ENCODE measurements at regions not wholly inside any gene's neighbourhood (a gene's known extent, or its start where the extent isn't known, plus 50 kb on each side); places are given as distances from the start of the nearest gene placed in this dataset.
"Not testable (repeated sequence)": the region's sequence is repeated elsewhere in the genome, so short reads cannot be mapped to it uniquely, and the experiment has no call there.

DNA sequence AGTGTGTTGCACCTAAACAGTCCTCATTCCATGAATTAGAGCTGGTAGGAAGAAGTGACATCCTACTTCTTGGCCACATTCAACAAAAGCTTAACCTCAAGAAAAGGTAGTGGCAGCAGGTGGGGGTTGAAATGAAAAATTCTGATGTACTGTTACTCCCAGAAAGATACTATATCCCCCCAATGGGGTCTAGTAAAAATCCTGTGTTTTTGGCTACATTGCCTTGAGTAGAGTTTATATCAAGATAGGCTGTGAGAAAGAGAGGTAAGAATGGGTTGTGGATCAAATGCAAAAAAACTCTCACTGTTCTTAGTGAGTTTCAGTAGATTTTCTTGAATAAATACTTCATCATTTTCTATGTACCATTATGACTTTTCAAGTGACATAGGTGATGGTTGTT lies 407.3 kb downstream of the KCNJ18 start:
- H3K36me3 ChIP-seq, H3K9me3 ChIP-seq: not testable (repeated sequence)

DNA sequence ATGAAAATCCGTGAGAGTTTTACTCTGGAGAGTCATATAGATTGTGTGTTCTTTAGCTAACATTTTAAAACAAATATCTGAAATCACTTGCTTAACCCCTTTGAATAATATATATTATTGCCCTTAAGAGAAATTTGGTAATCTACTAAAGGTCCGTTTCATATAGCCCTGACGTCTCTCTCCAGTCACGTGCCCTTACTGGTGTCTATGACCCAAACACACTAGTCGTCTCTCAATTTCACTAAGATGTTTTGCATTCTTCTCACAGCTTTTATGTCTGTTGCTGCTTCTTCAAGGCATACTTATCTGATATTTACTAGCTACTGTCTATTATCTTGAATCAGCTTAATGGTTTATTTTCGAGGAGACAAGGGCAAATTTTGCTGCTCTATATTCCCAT lies 409.9 kb downstream of the KCNJ18 start:
- Histone ChIP-seq H3K9me3 (no peaks in the 10 kb centered on the region), H3K4me3 (no peak overlapping the region), H3K4me1 (no peaks in the 10 kb centered on the region), H3K27ac (no peak overlapping the region), H3K36me3 (no peaks in the 10 kb centered on the region), H3K27me3 (no peaks in the 10 kb centered on the region)
- intact Hi-C loops (cut with DNase I): no loop called here
- no peak for DNase-seq
- TF ChIP-seq, protein P1, sequence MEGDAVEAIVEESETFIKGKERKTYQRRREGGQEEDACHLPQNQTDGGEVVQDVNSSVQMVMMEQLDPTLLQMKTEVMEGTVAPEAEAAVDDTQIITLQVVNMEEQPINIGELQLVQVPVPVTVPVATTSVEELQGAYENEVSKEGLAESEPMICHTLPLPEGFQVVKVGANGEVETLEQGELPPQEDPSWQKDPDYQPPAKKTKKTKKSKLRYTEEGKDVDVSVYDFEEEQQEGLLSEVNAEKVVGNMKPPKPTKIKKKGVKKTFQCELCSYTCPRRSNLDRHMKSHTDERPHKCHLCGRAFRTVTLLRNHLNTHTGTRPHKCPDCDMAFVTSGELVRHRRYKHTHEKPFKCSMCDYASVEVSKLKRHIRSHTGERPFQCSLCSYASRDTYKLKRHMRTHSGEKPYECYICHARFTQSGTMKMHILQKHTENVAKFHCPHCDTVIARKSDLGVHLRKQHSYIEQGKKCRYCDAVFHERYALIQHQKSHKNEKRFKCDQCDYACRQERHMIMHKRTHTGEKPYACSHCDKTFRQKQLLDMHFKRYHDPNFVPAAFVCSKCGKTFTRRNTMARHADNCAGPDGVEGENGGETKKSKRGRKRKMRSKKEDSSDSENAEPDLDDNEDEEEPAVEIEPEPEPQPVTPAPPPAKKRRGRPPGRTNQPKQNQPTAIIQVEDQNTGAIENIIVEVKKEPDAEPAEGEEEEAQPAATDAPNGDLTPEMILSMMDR (IDR thresholded peaks at IDR 0.05): no peak
- TF ChIP-seq POLR2A (IDR thresholded peaks at IDR 0.05): no peak
- WGBS, 2 donors: 62 to 74% methylated on average over 6 of the region's 6 CpGs

More for the DNA sequence above, 407.3 kb downstream of the KCNJ18 start:
- H3K27me3 ChIP-seq; DNase-seq; H3K4me1 ChIP-seq; H3K27ac ChIP-seq; intact Hi-C loops (cut with DNase I); H3K4me3 ChIP-seq: not testable (repeated sequence)

DNA sequence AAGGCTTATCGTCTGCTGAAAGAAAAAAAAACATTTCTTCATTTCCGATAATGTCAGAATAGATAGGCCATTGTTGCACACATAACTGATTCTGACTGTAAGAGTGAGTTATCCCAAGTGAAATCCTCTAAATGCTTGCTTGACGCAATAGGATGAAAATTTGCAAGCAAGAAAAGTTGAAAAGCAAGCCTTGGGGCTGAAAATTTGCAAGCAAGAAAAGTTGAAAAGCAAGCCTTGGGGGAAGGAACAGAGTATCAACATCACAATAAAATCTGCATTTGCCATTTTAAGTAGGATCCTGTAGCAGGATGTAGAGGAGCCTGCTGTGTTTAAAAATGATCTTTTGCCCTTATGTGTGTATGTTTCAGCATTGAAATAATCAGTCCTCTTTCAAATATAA lies 424.4 kb downstream of the KCNJ18 start:
- H3K27me3 ChIP-seq; DNase-seq; H3K4me3 ChIP-seq; intact Hi-C loops (cut with DNase I); H3K36me3 ChIP-seq; H3K9me3 ChIP-seq; H3K27ac ChIP-seq; H3K4me1 ChIP-seq: not testable (repeated sequence)
- 34 to 44% methylated on average over 3 of the region's 3 CpGs for WGBS, 2 donors

DNA sequence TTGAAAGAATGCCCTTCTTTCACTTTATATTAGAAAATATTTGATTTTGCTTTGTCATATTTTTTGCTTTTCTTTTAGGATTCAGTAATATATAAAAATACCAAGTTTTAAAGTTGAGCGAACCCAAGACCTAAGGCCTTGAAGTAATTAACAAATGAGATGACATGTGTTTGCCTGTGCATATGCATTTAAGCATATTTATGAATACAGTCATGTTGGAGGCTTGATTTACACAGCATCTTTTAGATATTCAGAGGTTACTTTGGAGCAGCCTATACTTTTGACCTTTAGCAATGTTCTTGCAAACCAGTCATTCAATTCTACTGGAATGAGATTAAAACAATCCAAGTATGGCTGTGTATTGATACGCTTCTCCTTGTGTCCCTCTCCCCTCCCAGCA lies 425.1 kb downstream of the KCNJ18 start:
- H3K36me3 ChIP-seq; H3K9me3 ChIP-seq; H3K4me1 ChIP-seq; intact Hi-C loops (cut with DNase I); H3K27me3 ChIP-seq; H3K4me3 ChIP-seq; DNase-seq; H3K27ac ChIP-seq: not testable (repeated sequence)
- WGBS, 2 donors: 60 to 79% methylated on average over 2 of the region's 2 CpGs

DNA sequence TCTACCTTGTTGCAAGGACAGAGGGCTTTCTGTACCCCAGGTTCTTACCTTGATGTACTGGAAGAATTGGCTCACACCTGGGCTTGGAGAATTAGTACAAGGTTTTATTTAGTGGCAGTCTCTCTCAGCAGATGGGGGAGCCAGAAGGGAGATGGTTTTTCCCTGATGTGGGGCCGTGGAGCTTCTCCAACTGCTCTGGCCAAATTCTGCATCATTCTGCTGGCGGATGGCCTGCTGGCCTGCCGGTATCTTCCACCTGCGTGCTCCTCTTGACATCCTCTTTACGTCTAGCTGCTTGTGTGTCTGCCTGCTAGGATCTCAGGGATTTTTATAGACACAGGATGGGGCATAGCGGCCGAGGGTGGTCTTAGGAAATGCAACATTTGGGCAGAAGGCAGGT lies 426.7 kb downstream of the KCNJ18 start:
- H3K27ac ChIP-seq; H3K27me3 ChIP-seq; DNase-seq; H3K4me3 ChIP-seq; H3K4me1 ChIP-seq; H3K9me3 ChIP-seq; intact Hi-C loops (cut with DNase I); H3K36me3 ChIP-seq: not testable (repeated sequence)
- WGBS, 2 donors: 68 to 84% methylated on average over 5 to 7 of the region's 7 CpGs

DNA sequence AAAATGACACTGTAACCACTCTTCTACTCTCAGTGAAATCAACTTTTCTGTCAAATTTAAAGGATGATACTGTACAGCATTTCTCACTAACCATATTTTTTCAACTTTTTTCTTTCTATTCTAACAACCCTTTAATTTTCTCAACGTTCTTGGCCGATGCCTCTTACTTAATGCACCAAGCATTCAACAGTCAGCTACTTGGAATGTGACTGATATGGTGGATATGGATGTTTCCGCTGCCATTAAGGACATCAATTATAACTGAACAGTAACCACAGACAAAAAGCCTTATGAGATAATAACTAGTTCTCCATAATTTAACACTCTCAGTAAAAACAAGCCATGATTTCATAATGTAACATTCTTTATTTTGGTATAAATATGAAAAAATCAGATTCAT lies 427.4 kb downstream of the KCNJ18 start:
- 70 to 83% methylated on average over 3 of the region's 3 CpGs for WGBS, 2 donors
- H3K27me3 ChIP-seq; H3K4me3 ChIP-seq; H3K4me1 ChIP-seq; DNase-seq; H3K9me3 ChIP-seq; intact Hi-C loops (cut with DNase I); H3K36me3 ChIP-seq; H3K27ac ChIP-seq: not testable (repeated sequence)

DNA sequence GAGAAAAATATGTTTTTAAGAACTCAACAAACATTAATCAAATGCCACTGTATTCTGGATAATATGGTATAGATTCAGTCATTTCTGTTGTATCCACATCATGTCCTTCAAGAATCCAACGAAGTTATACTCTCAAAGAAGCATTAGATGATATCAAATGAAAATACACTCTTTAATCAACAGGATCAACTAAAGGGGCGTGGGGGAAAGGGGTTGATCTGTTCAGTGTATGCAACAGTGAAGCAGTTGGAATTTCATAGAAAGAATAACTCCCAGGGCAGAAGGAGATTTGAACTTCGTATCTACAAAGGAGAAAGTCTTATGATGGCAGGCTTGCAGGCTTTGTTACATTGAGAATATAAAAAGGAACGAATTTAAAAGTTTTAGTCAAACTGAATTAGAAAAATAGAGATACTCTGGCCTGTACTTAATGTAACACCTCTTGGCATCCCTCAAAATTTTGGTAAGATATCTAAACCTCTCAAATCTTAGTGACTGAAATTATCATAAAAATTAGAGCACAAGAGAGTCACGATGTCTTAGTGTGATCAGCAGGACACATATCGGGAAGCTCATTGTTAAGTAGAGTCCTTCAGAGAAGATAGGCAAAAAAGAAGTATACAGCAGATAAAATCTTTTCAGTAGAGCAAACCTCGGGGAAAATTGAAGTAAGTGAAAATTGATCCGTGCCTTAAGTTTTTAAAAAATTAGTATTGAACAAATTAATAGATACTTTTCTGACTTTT lies 431.4 kb downstream of the KCNJ18 start:
- intact Hi-C loops (cut with DNase I): no loop called here
- no peaks in the 10 kb centered on the region for H3K36me3 ChIP-seq
- no peak for DNase-seq

More for the DNA sequence above, 431.4 kb downstream of the KCNJ18 start:
- H3K9me3 ChIP-seq: no peaks in the 10 kb centered on the region
- no peak for TF ChIP-seq POLR2A (IDR thresholded peaks at IDR 0.05)
- TF ChIP-seq, protein P1 (IDR thresholded peaks at IDR 0.05): no peak
- H3K27ac ChIP-seq: no peak overlapping the region
- H3K4me1 ChIP-seq: no peaks in the 10 kb centered on the region
- H3K4me3 ChIP-seq: no peak overlapping the region
- WGBS, 2 donors: 33 to 36% methylated on average over 8 of the region's 8 CpGs
- H3K27me3 ChIP-seq: no peaks in the 10 kb centered on the region

Measured in esophagus squamous epithelium (tissue), 5 donors.